ENCODE measurements at regions not wholly inside any gene's neighbourhood (a gene's known extent, or its start where the extent isn't known, plus 50 kb on each side); places are given as distances from the start of the nearest gene placed in this dataset.
A peak's percentile ranks its signal among the peaks of the same experiment; 100 is the strongest.
"Not testable (repeated sequence)": the region's sequence is repeated elsewhere in the genome, so short reads cannot be mapped to it uniquely, and the experiment has no call there.

- Histone ChIP-seq H3K4me3 (ENCODE audit: low read length) (no peak overlapping the region), H3K9ac (ENCODE audit: low read length) (no peak overlapping the region), H3K36me3 (ENCODE audit: control insufficient read depth, insufficient read depth, low read length, severe bottlenecking) (no peaks in the 10 kb centered on the region), H3K27me3 (replicated peaks; ENCODE audit: control insufficient read depth, insufficient read depth, low read length) (no peaks in the 10 kb centered on the region), H3K4me1 (ENCODE audit: control insufficient read depth, insufficient read depth, low read length) (peaks cover 21% of the 10 kb centered on the region), H3K9me3 (ENCODE audit: control insufficient read depth, low read length) (no peaks in the 10 kb centered on the region)
- DNase-seq (ENCODE audit: low read depth), result no peak
Observed at GRCh38 chr16:88330971-88331890, 51.5 kb upstream of the ZNF469 start.

GRCh38 chr16:88331989-88332920, 50.5 kb upstream of the ZNF469 start:
- peaks cover 21% of the 10 kb centered on the region for H3K4me1 ChIP-seq (ENCODE audit: control insufficient read depth, insufficient read depth, low read length)
- DNase-seq (ENCODE audit: low read depth), result peak; percentile 99

GRCh38 chr16:88332921-88333825, 49.6 kb upstream of the ZNF469 start:
- H3K4me3 ChIP-seq (ENCODE audit: low read length), result peak overlapping the region; percentile 9
- H3K36me3 ChIP-seq (ENCODE audit: control insufficient read depth, insufficient read depth, low read length, severe bottlenecking); H3K27me3 ChIP-seq (replicated peaks; ENCODE audit: control insufficient read depth, insufficient read depth, low read length); H3K9me3 ChIP-seq (ENCODE audit: control insufficient read depth, low read length): not testable (repeated sequence)
- peaks cover 21% of the 10 kb centered on the region for H3K4me1 ChIP-seq (ENCODE audit: control insufficient read depth, insufficient read depth, low read length)
- peak overlapping the region; percentile 77 for H3K9ac ChIP-seq (ENCODE audit: low read length)
- DNase-seq (ENCODE audit: low read depth), result peak; percentile 79

More at GRCh38 chr16:88331989-88332920, 50.5 kb upstream of the ZNF469 start:
- H3K9me3 ChIP-seq (ENCODE audit: control insufficient read depth, low read length), result no peaks in the 10 kb centered on the region
- H3K9ac ChIP-seq (ENCODE audit: low read length), result peak overlapping the region; percentile 77
- H3K27me3 ChIP-seq (replicated peaks; ENCODE audit: control insufficient read depth, insufficient read depth, low read length), result no peaks in the 10 kb centered on the region
- H3K36me3 ChIP-seq (ENCODE audit: control insufficient read depth, insufficient read depth, low read length, severe bottlenecking), result no peaks in the 10 kb centered on the region
- H3K4me3 ChIP-seq (ENCODE audit: low read length), result peak overlapping the region; percentile 9

Data from adipocyte (in vitro differentiated cells).